ENCODE measurements at regions not wholly inside any gene's neighbourhood (a gene's known extent, or its start where the extent isn't known, plus 50 kb on each side); places are given as distances from the start of the nearest gene placed in this dataset.

DNA sequence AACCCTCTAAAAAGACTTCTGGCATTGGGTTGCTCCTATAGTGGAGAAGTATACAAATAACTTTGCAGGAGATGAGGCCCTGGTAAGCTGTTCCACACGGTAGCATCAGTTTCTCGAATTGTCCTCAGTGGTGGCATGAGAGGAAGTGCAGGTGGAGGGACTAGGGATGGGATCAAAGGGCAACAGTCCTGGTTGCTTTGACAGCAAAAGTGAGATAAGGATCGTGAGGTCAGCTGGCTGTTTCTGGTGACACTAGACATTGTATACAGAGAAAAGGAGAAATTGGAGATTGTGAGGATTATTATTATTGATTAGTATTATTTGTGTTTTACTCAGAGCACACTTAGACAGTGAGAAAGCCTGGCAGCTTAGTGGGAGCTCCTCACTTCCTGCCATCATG lies 61.3 kb upstream of the EXOC2 start:
- no peak for DNase-seq (ENCODE audit: low read depth in 2 of 3, low spot score in 2 of 3)

DNA sequence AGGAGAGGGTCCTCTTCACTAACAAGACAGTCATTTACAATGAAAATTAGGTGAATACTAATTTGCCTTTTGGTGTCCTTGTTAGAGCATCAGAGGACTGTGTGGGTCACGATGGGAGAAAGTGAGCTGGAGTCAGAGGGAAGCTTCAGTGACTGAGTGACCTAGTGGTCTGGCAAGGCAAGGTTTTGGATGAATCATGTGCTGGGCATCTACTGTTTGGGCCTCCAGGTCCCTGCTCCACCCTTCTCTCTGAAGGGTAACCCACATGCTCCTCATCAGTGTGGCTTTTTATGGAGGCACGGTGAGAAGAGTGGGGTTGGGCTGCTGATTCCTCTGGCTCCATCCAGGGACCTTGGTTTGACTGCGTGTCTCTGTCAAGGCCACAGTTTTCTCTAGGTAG lies 60.5 kb upstream of the EXOC2 start:
- DNase-seq (ENCODE audit: low read depth in 2 of 3, low spot score in 2 of 3): no peak

DNA sequence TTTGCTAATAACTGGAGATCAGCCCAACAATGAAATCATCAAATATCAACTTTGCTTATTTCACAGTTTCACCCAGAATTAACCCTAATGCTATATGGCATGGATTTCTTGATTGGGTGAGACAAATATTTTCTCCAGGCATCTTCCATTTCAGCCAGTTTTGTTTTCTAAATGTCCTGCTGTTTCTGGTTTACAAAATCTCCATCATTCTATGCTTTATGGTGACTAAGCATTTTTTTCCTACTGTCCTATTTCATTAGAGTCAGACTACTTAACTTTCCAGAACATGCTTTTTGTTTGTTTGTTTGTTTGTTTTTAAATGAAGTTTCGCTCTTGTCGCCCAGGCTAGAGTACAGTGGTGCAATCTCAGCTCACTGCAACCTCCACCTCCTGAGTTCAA lies 59.5 kb upstream of the EXOC2 start:
- no peak for DNase-seq (ENCODE audit: low read depth in 2 of 3, low spot score in 2 of 3)

DNA sequence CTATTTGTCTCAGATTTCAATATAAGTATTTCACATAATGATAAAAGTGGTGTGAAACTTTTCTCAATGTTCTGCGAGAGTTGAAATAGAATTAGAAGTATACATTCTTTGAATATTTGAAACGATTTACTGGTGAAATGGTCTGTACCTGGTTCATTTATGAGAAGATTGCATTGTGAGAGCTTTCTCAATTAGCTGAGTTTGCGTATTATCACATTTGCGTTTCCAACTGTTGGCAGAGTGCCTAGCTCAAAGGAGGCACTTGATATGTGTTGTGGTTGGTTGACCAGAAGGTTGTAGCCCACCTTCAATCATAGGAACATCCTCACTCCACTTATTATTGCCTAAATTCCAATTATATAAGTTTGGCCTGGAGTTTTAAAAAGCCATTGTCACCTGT lies 58.8 kb upstream of the EXOC2 start:
- DNase-seq (ENCODE audit: low read depth in 2 of 3, low spot score in 2 of 3): no peak

DNA sequence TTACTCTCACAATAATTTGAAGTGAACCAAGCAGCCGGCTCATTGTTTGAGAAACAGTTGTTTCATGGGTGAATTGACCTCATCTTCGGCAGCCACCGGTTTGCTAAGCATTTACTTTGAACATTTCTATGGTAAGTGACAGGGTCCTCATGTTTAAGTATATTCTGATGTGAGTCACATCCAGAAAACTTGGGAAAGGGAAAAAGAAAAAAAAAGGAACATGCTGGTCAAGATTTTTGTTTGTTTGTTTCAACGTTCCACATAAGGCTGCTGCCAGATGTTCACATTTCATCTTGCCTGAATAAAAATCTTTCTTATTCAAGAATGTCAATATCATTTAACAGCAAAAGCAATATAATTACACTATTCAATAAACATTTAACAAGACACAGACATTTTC lies 55.0 kb upstream of the EXOC2 start:
- no peak for DNase-seq (ENCODE audit: low read depth in 2 of 3, low spot score in 2 of 3)

DNA sequence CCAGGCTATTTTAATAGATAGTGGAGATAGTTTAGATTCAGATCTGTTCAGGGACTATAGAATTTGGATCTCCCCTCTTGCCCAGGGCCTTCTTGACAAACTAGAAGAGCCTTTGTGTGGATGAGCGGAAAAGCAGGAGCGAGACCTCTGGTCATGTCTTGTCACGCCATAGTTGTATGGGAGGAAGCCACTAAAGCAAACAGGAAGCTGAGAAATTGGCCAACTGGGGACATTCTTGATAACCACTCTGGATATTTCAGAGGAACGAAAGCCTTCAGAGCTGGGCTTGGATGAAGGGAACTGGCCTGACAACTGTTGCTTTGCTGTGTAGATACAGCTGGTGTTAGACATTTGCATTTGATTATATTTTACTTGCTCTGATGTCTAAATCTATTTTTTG lies 54.1 kb upstream of the EXOC2 start:
- no peak for DNase-seq (ENCODE audit: low read depth in 2 of 3, low spot score in 2 of 3)

DNA sequence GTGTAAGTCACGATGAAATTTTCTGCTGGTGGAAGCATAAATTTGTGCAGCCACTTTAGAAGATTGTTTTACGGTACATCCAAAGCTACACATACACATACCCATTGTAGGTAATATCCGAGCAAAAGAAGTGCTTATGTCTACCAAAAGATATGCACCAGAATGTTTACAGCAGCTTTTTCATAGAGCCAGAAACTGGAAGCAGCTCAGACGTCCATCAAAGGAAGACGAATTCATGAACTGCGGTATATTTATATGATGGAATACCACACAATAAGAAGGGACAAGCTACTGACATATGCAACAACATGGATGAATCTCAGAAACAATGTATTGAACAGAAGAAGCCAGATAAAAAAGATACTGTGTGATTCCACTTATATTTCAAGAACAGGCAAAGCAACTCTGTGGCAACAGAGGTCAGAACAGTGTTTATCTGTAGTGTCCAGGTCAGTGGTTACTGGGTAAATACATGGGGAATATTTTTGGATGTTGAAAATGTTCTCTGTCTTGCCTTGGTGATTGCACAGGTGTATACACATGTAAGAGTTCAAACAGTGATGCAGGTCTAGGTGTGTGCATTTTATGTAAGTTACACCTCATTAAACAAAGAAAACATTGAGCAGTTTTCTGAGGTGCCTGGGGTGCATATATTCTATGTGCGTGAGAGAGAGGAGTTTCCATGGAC lies 51.9 kb upstream of the EXOC2 start:
- no peak for DNase-seq (ENCODE audit: low read depth in 2 of 3, low spot score in 2 of 3)

DNA sequence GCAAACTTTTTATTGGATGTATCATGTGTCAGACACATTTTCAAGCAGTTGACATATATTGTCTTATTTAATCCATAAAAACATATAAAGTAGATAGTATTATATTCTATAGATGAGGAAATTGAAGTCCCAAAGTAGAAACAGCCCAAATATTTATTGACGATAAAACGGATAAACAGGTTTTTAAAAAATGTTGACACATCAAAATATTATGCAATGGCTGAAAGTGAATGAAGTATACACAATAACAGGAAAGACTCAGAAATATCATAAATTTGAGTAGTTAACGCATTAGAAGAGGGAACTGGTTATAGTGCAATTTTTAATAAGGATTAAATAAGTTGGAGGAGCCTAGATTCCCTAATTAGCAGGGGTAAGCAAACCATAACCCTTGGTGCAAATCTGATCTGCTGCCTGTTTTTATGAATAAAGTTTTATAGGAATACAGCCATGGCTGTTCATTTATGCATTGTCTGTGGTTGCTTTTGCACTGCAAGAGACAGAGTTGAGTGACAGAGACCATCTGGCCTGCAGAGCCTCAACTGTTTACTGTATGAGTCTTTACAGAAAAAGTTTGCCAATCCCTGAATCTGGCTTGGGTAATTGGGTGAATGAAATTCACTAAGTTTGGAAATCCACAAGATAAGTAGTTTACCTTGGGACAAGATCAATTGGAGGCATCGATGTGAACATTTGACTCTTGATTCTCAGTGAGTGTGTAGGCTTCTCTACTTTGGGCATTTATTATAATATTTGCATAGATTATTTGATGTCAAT lies 50.6 kb upstream of the EXOC2 start:
- DNase-seq (ENCODE audit: low read depth in 2 of 3, low spot score in 2 of 3): no peak

All from hematopoietic multipotent progenitor cell (in vitro differentiated cells).